ENCODE measurements at regions not wholly inside any gene's neighbourhood (a gene's known extent, or its start where the extent isn't known, plus 50 kb on each side); places are given as distances from the start of the nearest gene placed in this dataset.

GRCh38 chr10:36670621-36671402 lies 454.6 kb upstream of the ANKRD30A start:
- WGBS, 2 donors, result 71 to 85% methylated on average over 4 of the region's 4 CpGs
- no peak overlapping the region for H3K9ac ChIP-seq (ENCODE audit: insufficient read depth in 1 of 2, low read length in 2 of 2)
- TF ChIP-seq, protein P1, sequence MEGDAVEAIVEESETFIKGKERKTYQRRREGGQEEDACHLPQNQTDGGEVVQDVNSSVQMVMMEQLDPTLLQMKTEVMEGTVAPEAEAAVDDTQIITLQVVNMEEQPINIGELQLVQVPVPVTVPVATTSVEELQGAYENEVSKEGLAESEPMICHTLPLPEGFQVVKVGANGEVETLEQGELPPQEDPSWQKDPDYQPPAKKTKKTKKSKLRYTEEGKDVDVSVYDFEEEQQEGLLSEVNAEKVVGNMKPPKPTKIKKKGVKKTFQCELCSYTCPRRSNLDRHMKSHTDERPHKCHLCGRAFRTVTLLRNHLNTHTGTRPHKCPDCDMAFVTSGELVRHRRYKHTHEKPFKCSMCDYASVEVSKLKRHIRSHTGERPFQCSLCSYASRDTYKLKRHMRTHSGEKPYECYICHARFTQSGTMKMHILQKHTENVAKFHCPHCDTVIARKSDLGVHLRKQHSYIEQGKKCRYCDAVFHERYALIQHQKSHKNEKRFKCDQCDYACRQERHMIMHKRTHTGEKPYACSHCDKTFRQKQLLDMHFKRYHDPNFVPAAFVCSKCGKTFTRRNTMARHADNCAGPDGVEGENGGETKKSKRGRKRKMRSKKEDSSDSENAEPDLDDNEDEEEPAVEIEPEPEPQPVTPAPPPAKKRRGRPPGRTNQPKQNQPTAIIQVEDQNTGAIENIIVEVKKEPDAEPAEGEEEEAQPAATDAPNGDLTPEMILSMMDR (IDR thresholded peaks at IDR 0.05; ENCODE audit: control extremely low read depth, extremely low read depth), result no peak

DNA sequence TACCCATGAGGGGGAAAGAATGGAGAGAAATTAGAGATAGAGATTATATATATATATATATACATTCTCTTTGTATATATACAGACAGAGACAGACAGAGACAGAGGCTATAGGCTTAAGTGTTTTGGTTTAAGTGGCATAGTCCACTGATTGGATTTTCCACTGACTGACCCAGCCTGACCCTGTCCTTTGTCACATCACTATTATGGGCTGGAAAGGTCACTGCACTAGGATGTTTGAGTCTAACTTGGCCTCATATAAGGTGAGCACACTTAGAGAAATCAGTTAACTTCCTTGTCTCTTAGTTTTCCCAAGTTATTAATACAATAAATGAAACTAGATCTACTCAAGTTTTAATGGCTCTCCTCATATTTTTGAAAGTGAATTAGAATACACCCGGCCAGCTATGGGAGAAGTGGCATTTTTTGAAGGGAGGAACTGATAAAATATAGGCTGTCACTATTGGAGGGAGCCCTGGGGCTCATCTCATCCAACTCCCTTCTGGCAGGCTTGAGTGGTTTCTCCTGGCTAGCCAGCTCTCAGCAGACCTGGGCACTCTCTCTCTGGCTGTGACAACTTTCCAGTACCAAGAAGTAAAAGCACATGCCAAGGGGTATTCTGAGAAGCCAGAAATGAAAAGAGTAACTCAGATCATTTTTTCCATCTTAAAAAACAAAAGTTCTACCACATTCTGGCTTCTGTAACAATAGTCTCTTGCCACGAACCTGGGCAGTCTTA lies 455.6 kb upstream of the ANKRD30A start:
- 32 to 46% methylated on average over 2 of the region's 2 CpGs for WGBS, 2 donors
- DNase-seq, result no peak

More at GRCh38 chr10:36670621-36671402, 454.6 kb upstream of the ANKRD30A start:
- H3K27me3 ChIP-seq (ENCODE audit: control insufficient read depth in 3 of 3, insufficient read depth in 3 of 3, low read length in 2 of 3), result no peaks in the 10 kb centered on the region
- no peak overlapping the region for H3K27ac ChIP-seq (ENCODE audit: low read depth in 1 of 2, low read length in 1 of 2)
- no peak overlapping the region for H3K4me3 ChIP-seq
- DNase-seq (peak in 1 of 3 donors; percentile 4), ATAC-seq (ENCODE audit: insufficient read depth, low FRiP score) (no peak)
- H3K9me3 ChIP-seq (ENCODE audit: control insufficient read depth in 4 of 4, insufficient read depth in 3 of 4, low read length in 3 of 4), result peaks cover 0 to 1% (median 0%) of the 10 kb centered on the region in 4 donors
- peaks cover 0 to 2% (median 0%) of the 10 kb centered on the region in 5 donors for H3K4me1 ChIP-seq (ENCODE audit: control insufficient read depth in 5 of 5, insufficient read depth in 5 of 5, low read length in 5 of 5)
- no peaks in the 10 kb centered on the region for H3K36me3 ChIP-seq (ENCODE audit: control insufficient read depth in 4 of 4, insufficient read depth in 4 of 4, low read length in 4 of 4)

DNA sequence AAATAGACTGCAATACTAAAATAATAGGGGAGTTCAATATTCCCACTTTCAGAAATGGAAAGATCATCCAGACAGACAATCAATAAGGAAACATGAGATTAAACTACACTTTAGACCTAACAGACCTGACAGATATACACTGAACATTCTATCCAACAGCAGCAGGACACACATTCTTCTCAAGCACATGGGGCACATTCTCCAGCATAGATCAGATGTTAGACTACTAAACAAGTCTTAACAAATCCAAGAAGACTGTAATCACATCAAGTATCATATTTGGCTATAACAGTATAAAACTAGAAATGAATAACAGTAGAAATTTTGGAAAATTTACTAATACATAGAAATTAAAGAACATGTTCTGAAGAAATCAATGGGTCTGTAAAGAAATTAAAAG lies 458.9 kb upstream of the ANKRD30A start:
- H3K9me3 ChIP-seq (ENCODE audit: control insufficient read depth in 4 of 4, insufficient read depth in 3 of 4, low read length in 3 of 4), result peaks cover 0 to 1% (median 0%) of the 10 kb centered on the region in 4 donors

More for the DNA sequence above, 455.6 kb upstream of the ANKRD30A start:
- TF ChIP-seq, protein P1 (IDR thresholded peaks at IDR 0.05; ENCODE audit: control extremely low read depth, extremely low read depth), result no peak
- Histone ChIP-seq H3K36me3 (ENCODE audit: control insufficient read depth in 4 of 4, insufficient read depth in 4 of 4, low read length in 4 of 4) (no peaks in the 10 kb centered on the region), H3K9me3 (ENCODE audit: control insufficient read depth in 4 of 4, insufficient read depth in 3 of 4, low read length in 3 of 4) (peaks cover 0 to 1% (median 0%) of the 10 kb centered on the region in 4 donors), H3K9ac (ENCODE audit: insufficient read depth in 1 of 2, low read length in 2 of 2) (no peak overlapping the region), H3K4me1 (ENCODE audit: control insufficient read depth in 5 of 5, insufficient read depth in 5 of 5, low read length in 5 of 5) (peaks cover 0 to 2% (median 0%) of the 10 kb centered on the region in 5 donors), H3K4me3 (no peak overlapping the region), H3K27ac (ENCODE audit: low read depth in 1 of 2, low read length in 1 of 2) (no peak overlapping the region), H3K27me3 (ENCODE audit: control insufficient read depth in 3 of 3, insufficient read depth in 3 of 3, low read length in 2 of 3) (no peaks in the 10 kb centered on the region)
- no peak for ATAC-seq (ENCODE audit: insufficient read depth, low FRiP score)

More for the DNA sequence above, 458.9 kb upstream of the ANKRD30A start:
- peaks cover 0 to 2% (median 0%) of the 10 kb centered on the region in 5 donors for H3K4me1 ChIP-seq (ENCODE audit: control insufficient read depth in 5 of 5, insufficient read depth in 5 of 5, low read length in 5 of 5)
- TF ChIP-seq, protein P1 (IDR thresholded peaks at IDR 0.05; ENCODE audit: control extremely low read depth, extremely low read depth), result no peak
- DNase-seq (no peak), ATAC-seq (ENCODE audit: insufficient read depth, low FRiP score) (no peak)
- H3K27ac ChIP-seq (ENCODE audit: low read depth in 1 of 2, low read length in 1 of 2), result no peak overlapping the region
- H3K4me3 ChIP-seq, result no peak overlapping the region
- no peaks in the 10 kb centered on the region for H3K36me3 ChIP-seq (ENCODE audit: control insufficient read depth in 4 of 4, insufficient read depth in 4 of 4, low read length in 4 of 4)
- no peaks in the 10 kb centered on the region for H3K27me3 ChIP-seq (ENCODE audit: control insufficient read depth in 3 of 3, insufficient read depth in 3 of 3, low read length in 2 of 3)
- H3K9ac ChIP-seq (ENCODE audit: insufficient read depth in 1 of 2, low read length in 2 of 2), result no peak overlapping the region
